GM21723 (cell line): ENCODE measurements at regions not wholly inside any gene's neighbourhood (a gene's known extent, or its start where the extent isn't known, plus 50 kb on each side); places are given as distances from the start of the nearest gene placed in this dataset.

Source experiments
- ATAC-seq: cut with Tn5 transposase; IDR thresholded peaks from one replicate; pipeline ENCODE4 v1.9.1; 2021; ENCODE audit warnings: mild to moderate bottlenecking, moderate library complexity; ENCODE audit not compliant: unreplicated experiment

GRCh38 chr7:17638727-17639126 is 301.6 kb downstream of the SNX13 start:
- ATAC-seq, result no peak

DNA sequence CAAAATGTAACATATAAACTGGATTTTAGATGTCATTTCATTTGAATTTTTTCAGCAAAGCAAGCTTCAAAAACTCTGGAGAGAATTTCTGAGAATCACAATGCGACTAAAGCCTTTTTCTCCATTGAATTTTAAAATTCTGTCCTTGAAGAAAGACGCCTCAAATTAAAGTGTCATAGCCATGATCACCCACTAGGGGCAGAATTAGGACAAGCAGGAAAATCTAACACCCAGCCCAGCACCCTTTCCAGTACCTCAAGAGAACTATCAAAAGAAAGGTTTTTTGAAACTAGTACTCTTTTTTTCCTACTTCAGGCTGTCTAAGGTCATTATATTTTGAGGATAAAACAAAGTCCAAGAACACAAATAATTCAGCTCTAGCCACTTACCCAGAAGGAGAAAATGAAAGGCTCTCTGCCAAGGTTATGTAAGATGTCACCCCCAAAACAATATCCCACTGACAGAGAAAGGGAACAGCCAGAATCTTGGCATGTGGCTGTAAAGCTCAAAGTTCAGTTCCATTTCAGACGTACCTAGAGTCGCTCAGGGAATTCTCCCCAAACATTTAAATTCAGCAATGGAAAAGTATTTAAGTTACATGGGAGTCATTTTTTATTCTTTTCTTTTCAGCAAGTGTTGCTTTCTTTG is 299.4 kb downstream of the SNX13 start:
- peak; percentile 86 for ATAC-seq

GRCh38 chr7:17645500-17645899 is 294.8 kb downstream of the SNX13 start:
- ATAC-seq, result no peak

GRCh38 chr7:17646253-17646956 is 293.9 kb downstream of the SNX13 start:
- ATAC-seq, result no peak

DNA sequence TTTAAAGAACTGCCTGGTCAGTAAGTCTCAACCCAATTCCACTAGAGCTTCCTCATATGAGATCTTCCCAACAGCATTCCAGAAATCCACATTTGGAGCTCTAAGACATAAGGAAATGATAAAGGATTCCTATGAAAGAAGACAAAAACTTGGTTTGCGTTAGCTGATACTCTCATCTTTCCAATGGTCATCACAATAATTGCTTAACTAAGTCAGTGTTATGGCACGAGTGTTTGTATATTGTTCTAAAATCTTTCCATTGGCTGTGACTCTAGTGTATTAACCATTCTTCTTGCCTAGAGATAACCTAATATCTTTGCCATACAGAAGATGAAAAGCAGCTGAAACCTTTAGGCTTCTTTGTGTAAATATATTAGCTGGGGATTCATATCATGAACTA is 289.0 kb downstream of the SNX13 start:
- no peak for ATAC-seq

GRCh38 chr7:17651863-17652385 is 288.4 kb downstream of the SNX13 start:
- ATAC-seq, result no peak

DNA sequence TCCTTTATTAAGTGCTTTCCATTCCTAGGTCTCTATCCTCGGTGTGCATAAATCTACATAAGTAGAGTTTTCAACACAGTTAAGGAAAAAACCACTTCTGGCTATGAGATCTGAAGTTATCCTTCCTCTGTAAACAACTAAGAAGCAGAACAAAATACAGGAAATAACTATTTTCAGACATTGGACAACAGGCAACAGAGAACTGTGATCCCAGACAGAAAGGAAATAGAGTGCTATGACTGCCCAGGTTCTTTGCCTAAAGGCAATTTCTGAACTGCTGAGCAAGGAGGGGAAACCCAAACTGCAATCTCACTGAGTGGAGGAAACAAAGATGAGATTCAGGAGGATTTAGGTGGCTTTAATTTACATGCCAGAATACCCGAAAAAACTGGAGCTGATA is 285.4 kb downstream of the SNX13 start:
- ATAC-seq, result no peak

DNA sequence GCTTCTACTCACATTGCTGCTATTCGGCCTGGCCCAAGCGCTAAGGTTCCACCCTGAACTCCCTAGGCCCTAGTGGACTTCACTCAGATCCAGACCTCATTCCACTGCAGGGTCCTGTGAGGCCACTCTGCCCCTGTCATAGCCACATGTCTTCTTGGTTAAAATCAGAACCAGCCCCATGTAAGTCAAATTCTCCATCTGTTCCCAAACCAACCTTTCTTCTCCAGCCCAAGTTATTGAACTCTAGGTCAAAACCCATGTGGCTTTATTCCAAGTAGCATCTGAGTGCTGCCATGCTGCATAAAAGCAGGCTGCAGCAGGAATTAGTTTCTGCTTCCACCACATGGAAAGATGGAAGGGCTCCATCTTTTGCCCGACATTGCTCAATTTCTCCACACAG is 281.2 kb downstream of the SNX13 start:
- ATAC-seq, result no peak

DNA sequence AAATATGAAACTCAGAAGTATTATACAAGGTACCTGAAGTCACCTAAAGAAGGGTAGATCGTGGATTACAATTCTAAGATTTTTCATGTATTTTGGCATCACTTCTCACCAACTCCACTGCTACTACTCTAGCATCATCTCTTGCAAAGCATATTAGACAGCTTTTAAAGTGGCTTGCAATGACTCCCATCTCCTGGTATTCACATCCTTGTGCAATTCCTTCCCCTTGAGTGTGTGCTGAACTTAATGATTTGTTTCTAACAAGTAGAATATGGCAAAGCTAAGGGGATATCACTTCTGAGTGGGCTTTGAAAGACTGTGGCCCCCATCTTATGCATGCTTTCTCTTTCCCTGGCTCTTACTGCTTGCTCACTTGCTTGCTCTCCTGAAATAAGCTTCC is 280.2 kb downstream of the SNX13 start:
- ATAC-seq, result no peak

- no peak for ATAC-seq
Measured at GRCh38 chr7:17661982-17662585, 278.2 kb downstream of the SNX13 start.

DNA sequence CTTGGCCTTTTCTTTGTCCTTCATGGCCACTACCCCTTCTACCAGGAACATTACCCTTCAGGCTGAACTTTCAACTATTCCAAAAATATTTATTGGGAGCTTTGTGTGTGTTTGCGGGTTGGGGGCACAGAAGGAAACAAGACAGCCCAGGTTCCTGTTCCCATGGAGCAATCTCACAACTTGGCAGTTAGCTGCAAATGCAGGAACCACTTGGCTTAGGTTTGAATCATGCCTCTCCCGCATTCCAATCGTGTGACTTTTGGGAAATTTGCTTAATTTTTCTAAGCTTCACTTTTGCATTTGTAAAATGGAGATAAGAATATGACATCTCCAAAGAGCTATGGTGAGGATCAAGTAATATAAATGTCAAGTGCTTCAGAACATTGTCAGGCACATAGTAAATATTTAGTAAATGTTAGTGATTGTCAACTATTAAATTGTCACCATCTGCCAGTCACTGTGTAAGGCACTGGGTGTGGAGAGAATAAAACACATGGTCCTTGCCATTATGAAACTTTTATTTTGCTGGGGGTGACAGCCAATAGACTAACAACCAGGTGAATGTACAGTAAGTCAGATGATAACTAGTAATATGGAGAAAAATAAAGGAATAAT is 277.1 kb downstream of the SNX13 start:
- no peak for ATAC-seq

DNA sequence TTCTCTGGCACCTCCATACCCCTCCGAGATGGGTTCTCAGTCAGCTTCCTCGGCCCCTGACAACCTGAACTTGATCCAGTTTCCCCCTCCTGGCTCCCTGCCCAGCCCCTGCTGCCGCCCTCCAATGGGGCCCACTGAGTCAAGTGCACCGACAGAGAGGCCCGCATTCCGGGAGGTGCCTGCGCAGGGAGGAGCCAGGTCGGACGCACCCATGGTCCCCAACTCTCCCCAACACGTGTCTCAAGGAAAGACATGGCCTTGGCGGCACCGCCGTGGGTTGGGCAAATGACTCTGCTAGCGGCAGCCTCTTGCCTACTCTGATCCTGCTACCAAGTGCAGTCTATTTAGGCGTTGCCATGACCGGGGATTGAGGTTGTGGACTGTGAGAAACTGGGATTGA is 275.3 kb downstream of the SNX13 start:
- no peak for ATAC-seq

- ATAC-seq, result peak; percentile 84
Measured at GRCh38 chr7:17668122-17668521, 272.2 kb downstream of the SNX13 start.

DNA sequence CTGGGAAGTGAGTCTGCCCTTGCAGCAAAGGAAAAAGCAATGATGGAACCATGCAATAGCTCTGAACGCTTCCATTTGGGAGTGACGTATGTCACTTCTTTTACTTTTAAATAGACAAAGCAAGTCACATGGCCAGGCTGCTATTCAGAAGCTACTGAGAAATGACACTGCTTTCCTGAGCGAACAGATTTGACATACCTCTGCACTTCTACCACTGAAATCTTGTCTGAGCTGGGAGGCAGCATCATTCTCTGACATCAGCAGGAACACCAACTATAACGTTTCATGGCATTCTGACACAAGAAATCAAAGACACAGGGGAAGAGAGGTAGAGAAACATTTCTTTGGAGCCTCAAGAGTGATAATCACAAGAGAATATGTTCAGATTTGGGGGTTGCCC is 271.1 kb downstream of the SNX13 start:
- ATAC-seq, result no peak

- no peak for ATAC-seq
Measured at GRCh38 chr7:17671956-17672355, 268.3 kb downstream of the SNX13 start.

GRCh38 chr7:17672783-17673182 is 267.5 kb downstream of the SNX13 start:
- ATAC-seq, result no peak

GRCh38 chr7:17674166-17674942 is 265.9 kb downstream of the SNX13 start:
- ATAC-seq, result no peak

DNA sequence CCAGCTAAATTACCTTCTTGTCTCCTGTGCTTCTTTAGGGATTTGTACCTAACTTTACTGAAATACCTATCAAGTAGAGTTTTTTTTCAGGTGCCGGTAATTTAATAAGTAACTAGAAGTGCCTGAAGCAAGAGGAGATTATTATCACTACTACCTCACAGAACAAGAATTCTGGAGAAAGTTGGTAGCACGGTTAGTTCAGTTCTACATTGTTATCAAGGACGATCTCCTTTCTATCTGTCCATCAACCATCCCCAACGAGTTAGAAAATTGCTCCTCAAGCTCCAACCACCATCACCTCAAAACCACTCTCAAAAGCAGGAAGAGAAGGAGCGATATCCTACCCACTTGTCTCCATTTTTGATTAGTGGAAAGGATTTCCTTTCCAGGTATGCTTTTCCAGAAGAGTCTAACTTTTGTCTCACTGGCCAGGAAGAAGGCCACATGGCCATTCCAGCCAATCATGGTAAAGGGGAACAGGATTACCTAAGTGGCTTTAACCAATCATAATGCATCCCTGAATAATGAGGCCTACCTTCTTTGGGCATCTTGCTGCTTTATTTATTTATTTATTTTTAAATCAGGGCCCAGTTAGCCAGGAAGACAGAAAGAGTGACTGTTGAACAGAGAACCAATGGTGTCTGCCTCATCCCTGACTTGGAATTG is 265.2 kb downstream of the SNX13 start:
- ATAC-seq, result no peak

DNA sequence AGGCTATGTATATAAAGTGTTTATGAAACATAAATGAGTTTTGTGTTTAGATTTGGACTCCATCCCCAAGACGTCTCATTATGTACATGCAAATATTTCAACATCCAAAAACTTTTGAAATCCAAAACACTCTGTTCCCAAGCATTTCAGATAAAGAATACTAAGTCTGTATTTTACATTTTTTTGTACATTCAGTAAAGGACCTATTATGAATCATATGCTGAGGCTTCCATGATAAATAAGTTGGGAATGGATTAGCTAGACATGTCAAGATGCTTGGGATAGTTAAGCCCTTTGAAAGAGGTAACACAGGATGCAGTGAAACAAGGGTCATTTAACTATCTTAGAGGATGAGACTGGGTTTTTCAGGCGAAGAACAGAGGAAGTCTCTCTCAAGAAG is 262.9 kb downstream of the SNX13 start:
- ATAC-seq, result no peak

DNA sequence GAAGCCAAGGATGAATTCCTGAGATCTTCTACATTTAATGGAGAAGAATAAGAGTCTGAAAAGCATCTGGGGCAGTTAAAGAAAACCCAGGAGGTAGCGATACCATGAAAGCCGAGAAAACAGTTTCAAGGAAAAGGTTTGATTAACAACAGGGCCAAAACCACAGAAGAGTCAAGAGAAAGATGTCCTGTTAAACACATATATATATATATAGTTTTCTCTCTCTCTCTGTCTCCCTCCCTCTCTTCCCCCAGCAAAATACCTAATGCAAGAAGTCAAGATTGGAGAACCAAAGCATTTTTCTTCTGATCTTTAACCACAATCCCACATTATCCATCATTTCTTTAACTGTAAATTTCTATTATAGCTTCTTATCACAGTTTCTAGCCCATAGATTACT is 261.4 kb downstream of the SNX13 start:
- no peak for ATAC-seq
